K562 (cell line): ENCODE measurements at regions not wholly inside any gene's neighbourhood (a gene's known extent, or its start where the extent isn't known, plus 50 kb on each side); places are given as distances from the start of the nearest gene placed in this dataset.
A peak's percentile ranks its signal among the peaks of the same experiment; 100 is the strongest.

ENCODE experiments used
- ATAC-seq: fragments of 200-7000 bp; cut with Tn5 transposase; 3 replicates; pipeline ENCODE4 v1.9.1; 2020; ENCODE audit warnings: moderate library complexity
- BruUV-seq: library from RNA; stranded (reverse); fragments of 400-500 nt; replicated peaks from 2 replicates; lab custom pipeline; 2021; lab: Mats Ljungman, UMichigan
- CTCF ChIA-PET: fragments of 300-600 bp; formaldehyde crosslinking; extraction: SDS; loops from one replicate; lab custom pipeline; 2021; ENCODE audit warnings: low intra/inter-chr PET ratio; lab: Yijun Ruan, JAX
- POLR2A ChIA-PET: fragments of 300-600, 350-650 bp; sonication (Branson Sonifier 250); formaldehyde crosslinking; extraction: SDS; loops from one replicate; lab custom pipeline; 2021; ENCODE audit warnings: antibody characterized with exemption, inconsistent platforms; lab: Yijun Ruan, JAX
- DNase-seq, 4 experiments: peaks; one replicate each; pipeline versions ENCODE4 v3.0.0 to v3.0.0-alpha.2; 2011 to 2018; ENCODE audit warnings: low spot score in 3 of 4, mixed read lengths in 3 of 4; ENCODE audit errors: extremely low read depth in 1 of 4
- FAIRE-seq: peaks from 2 replicates; lab custom pipeline; 2011; peaks lifted over from hg19 to GRCh38; lab: Jason Lieb, UNC
- H2AFZ ChIP-seq: 2 replicates; pipeline ENCODE4 v1.6.0; 2011; ENCODE audit warnings: low read depth, low read length, control low read depth, inconsistent platforms
- H3K27ac ChIP-seq: fragments of 200-600 bp; 3 replicates; pipeline ENCODE4 v1.8.0; 2011; ENCODE audit warnings: low read depth, mild to moderate bottlenecking, control low read depth, inconsistent platforms, low read length, moderate library complexity, mixed read lengths; ENCODE audit errors: extremely low read depth
- H3K27me3 ChIP-seq, 2 experiments: fragments of 300-600 bp in 1 of 2; 2 replicates in 1 of 2; 3 replicates in 1 of 2; pipeline versions ENCODE4 v1.6.0 to v1.8.0; 2011; ENCODE audit warnings: inconsistent platforms in 2 of 2, low read length in 2 of 2, mild to moderate bottlenecking in 1 of 2, mixed read lengths in 1 of 2, moderate library complexity in 1 of 2; ENCODE audit not compliant: control insufficient read depth in 2 of 2, insufficient read depth in 2 of 2
- H3K36me3 ChIP-seq: fragments of 300-600 bp; 3 replicates; pipeline ENCODE4 v1.8.0; 2011; ENCODE audit warnings: mild to moderate bottlenecking, low read length, inconsistent platforms; ENCODE audit not compliant: control insufficient read depth, insufficient read depth
- H3K4me1 ChIP-seq, 2 experiments: fragments of 200-600 bp in 1 of 2; replicated peaks in 1 of 2; 2 replicates in 1 of 2; 3 replicates in 1 of 2; pipeline versions ENCODE4 v1.5.1 to v1.8.0; 2011; ENCODE audit warnings: inconsistent platforms in 2 of 2, low read length in 2 of 2, mild to moderate bottlenecking in 1 of 2, mixed read lengths in 1 of 2, moderate library complexity in 1 of 2; ENCODE audit not compliant: control insufficient read depth in 2 of 2, insufficient read depth in 2 of 2
- H3K4me2 ChIP-seq: 2 replicates; pipeline ENCODE4 v1.6.1; 2011; ENCODE audit warnings: low read length, control low read depth, inconsistent platforms, mixed read lengths; ENCODE audit not compliant: insufficient read depth
- H3K4me3 ChIP-seq: fragments of 200-600 bp; sonication (generic), shearing (Covaris generic); 2 replicates; pipeline ENCODE4 v1.5.1; 2016; ENCODE audit warnings: control low read depth, inconsistent platforms
- H3K79me2 ChIP-seq: fragments of 200-600 bp; 3 replicates; pipeline ENCODE4 v1.8.0; 2011; ENCODE audit warnings: low read length, inconsistent platforms; ENCODE audit not compliant: control insufficient read depth, insufficient read depth
- H3K9ac ChIP-seq, 2 experiments: 2 replicates each; pipeline versions ENCODE4 v1.6.0 to v1.6.1; 2011; ENCODE audit warnings: low read depth in 2 of 2, low read length in 2 of 2, control low read depth in 1 of 2, inconsistent platforms in 1 of 2, mild to moderate bottlenecking in 1 of 2, mixed read lengths in 1 of 2; ENCODE audit not compliant: insufficient read depth in 1 of 2
- H3K9me1 ChIP-seq: one replicate; pipeline ENCODE4 v1.6.0; 2011; ENCODE audit warnings: inconsistent platforms, mild to moderate bottlenecking, low read length, moderate library complexity; ENCODE audit not compliant: control insufficient read depth, insufficient read depth
- H3K9me3 ChIP-seq: replicated peaks from 2 replicates; pipeline ENCODE4 v1.5.1; 2011; ENCODE audit warnings: low read depth, low read length, inconsistent platforms; ENCODE audit not compliant: control insufficient read depth, insufficient read depth
- H4K20me1 ChIP-seq: replicated peaks from 2 replicates; pipeline ENCODE4 v1.6.1; 2011; ENCODE audit warnings: low read length, inconsistent platforms, mixed read lengths; ENCODE audit not compliant: control insufficient read depth, insufficient read depth
- ARID3A ChIP-seq: IDR thresholded peaks from 2 replicates; pipeline ENCODE4 v1.6.1; 2012; ENCODE audit warnings: low read depth, low read length, improper control_type of control experiment, borderline replicate concordance
- ATF4 ChIP-seq: fragments of 450-650 bp; formaldehyde crosslinking; IDR thresholded peaks from 2 replicates; pipeline ENCODE4 v1.4.0; 2022; ENCODE audit warnings: mild to moderate bottlenecking, moderate library complexity
- BRF2 ChIP-seq: IDR thresholded peaks from 3 replicates; pipeline ENCODE4 v1.6.1; 2011; ENCODE audit warnings: borderline replicate concordance, mild to moderate bottlenecking; ENCODE audit not compliant: insufficient read length, insufficient read depth
- CBX2 ChIP-seq: fragments of 200-600 bp; sonication (generic); IDR thresholded peaks from one replicate; pipeline ENCODE4 v1.6.1; 2012; ENCODE audit warnings: mild to moderate bottlenecking, low read length, inconsistent platforms; ENCODE audit not compliant: insufficient read depth, poor library complexity, severe bottlenecking
- CHAMP1 ChIP-seq: fragments of 450-650 bp; IDR thresholded peaks from 2 replicates; pipeline ENCODE4 v1.6.1; 2016; ENCODE audit warnings: mild to moderate bottlenecking
- CHD4 ChIP-seq: fragments of 200-600 bp; sonication (generic); IDR thresholded peaks from 3 replicates; pipeline ENCODE4 v1.6.1; 2012; ENCODE audit warnings: low read depth, mild to moderate bottlenecking, mixed read lengths, low read length, inconsistent platforms; ENCODE audit not compliant: insufficient read depth, insufficient replicate concordance, poor library complexity, severe bottlenecking
- HDAC2 ChIP-seq: fragments of 450-650 bp; IDR thresholded peaks from 2 replicates; pipeline ENCODE4 v1.6.1; 2016; ENCODE audit warnings: mild to moderate bottlenecking
- HDAC6 ChIP-seq: IDR thresholded peaks from 2 replicates; pipeline ENCODE4 v1.6.1; 2012; ENCODE audit warnings: low read depth, mild to moderate bottlenecking, control low read depth, inconsistent platforms, low read length, moderate library complexity
- HINFP ChIP-seq: fragments of 450-650 bp; conservative IDR thresholded peaks from 2 replicates; pipeline ENCODE4 v1.6.1; 2016; ENCODE audit warnings: missing genetic modification characterization, low read depth, mild to moderate bottlenecking, control low read depth, missing compliant biosample characterization
- MAFF ChIP-seq: IDR thresholded peaks from 2 replicates; pipeline ENCODE4 v1.6.1; 2012; ENCODE audit warnings: low read length, improper control_type of control experiment
- MAFK ChIP-seq: IDR thresholded peaks from 2 replicates; pipeline ENCODE4 v1.6.1; 2011; ENCODE audit warnings: low read length, improper control_type of control experiment
- RBM17 ChIP-seq: fragments of 200-400 bp; formaldehyde crosslinking; IDR thresholded peaks from 2 replicates; pipeline ENCODE4 v1.6.1; 2017; ENCODE audit warnings: low read depth, mild to moderate bottlenecking, low read length, borderline replicate concordance
- RBM39 ChIP-seq: fragments of 200-400 bp; formaldehyde crosslinking; optimal IDR thresholded peaks from 2 replicates; pipeline ENCODE3; 2018; ENCODE audit warnings: low read depth, low read length
- STAT5A ChIP-seq: IDR thresholded peaks from 2 replicates; pipeline ENCODE4 v1.6.1; 2012; ENCODE audit warnings: low read length, inconsistent platforms, borderline replicate concordance
- TCF3 ChIP-seq: sonication (generic); formaldehyde crosslinking; IDR thresholded peaks from 2 replicates; pipeline ENCODE4 v1.4.0; 2020; ENCODE audit warnings: mild to moderate bottlenecking, missing genetic modification reagents
- TEAD2 ChIP-seq: fragments of 450-650 bp; IDR thresholded peaks from 2 replicates; pipeline ENCODE4 v1.6.1; 2016; ENCODE audit warnings: missing genetic modification characterization, control low read depth, missing compliant biosample characterization
- WGBS: fragments of 100-300 bp; shearing (Covaris generic); methylation state at CpG from one replicate; pipeline ENCODE4 v1.1.6; 2016; ENCODE audit warnings: low coverage, mixed read lengths; ENCODE audit not compliant: insufficient coverage; ENCODE audit errors: missing lambda C conversion rate; 5-methylcytosine and 5-hydroxymethylcytosine counted together
- in situ Hi-C: fragments of 300-500 bp; cut with MboI; formaldehyde crosslinking; loops from 4 replicates; pipeline ENCODE4 v1.15.0; 2018; ENCODE audit warnings: inconsistent platforms, mixed read lengths
- intact Hi-C: fragments of 100-400 bp; cut with micrococcal nuclease; formaldehyde crosslinking; loops from 2 replicates; pipeline ENCODE4 v1.14.2; 2022

GRCh38 chr14:27371868-27372267, 774.0 kb upstream of the NOVA1 start:
- 5% methylated on average over 4 of the region's 4 CpGs for WGBS
- Histone ChIP-seq H3K9ac (no peak overlapping the region), H3K4me2 (no peak overlapping the region), H3K27me3 (no peaks in the 10 kb centered on the region), H3K27ac (no peak overlapping the region), H3K9me1 (no peaks in the 10 kb centered on the region), H3K4me1 (no peaks in the 10 kb centered on the region), H3K79me2 (no peaks in the 10 kb centered on the region), H2AFZ (no peak overlapping the region), H4K20me1 (no peaks in the 10 kb centered on the region), H3K9me3 (no peaks in the 10 kb centered on the region), H3K4me3 (no peak overlapping the region), H3K36me3 (no peaks in the 10 kb centered on the region)
- POLR2A ChIA-PET = no interaction called here
- ATAC-seq (no peak), FAIRE-seq (no peak), DNase-seq (no peak)
- CTCF ChIA-PET = no interaction called here
- in situ Hi-C loops = no loop called here
- intact Hi-C loops = no loop called here
- BruUV-seq = no TSS peak
- TF ChIP-seq TCF3 (CRISPR knock-in tag) = no peak
- no peak for TF ChIP-seq CHD4
- TF ChIP-seq RBM39 = no peak
- peak; percentile 49 for TF ChIP-seq MAFK
- no peak for TF ChIP-seq HINFP
- no peak for TF ChIP-seq HDAC6
- no peak for TF ChIP-seq BRF2
- no peak for TF ChIP-seq RBM17
- no peak for TF ChIP-seq STAT5A
- TF ChIP-seq MAFF = peak; percentile 39; the same call in 1 of the 2 replicates
- TF ChIP-seq TEAD2 (tag) = no peak
- TF ChIP-seq CBX2 = no peak
- no peak for TF ChIP-seq ARID3A
- no peak for TF ChIP-seq CHAMP1
- no peak for TF ChIP-seq ATF4 (CRISPR knock-in tag)
- TF ChIP-seq HDAC2 = no peak
